ENCODE measurements at regions not wholly inside any gene's neighbourhood (a gene's known extent, or its start where the extent isn't known, plus 50 kb on each side); places are given as distances from the start of the nearest gene placed in this dataset.

- no peak for TF ChIP-seq CTCF (IDR thresholded peaks at IDR 0.05)
- H3K9ac ChIP-seq (ENCODE audit: low read depth in 2 of 2, low read length in 2 of 2): no peak overlapping the region
- intact Hi-C loops (cut with DNase I): no loop called here
- no peaks in the 10 kb centered on the region for H3K9me3 ChIP-seq
- no peaks in the 10 kb centered on the region for H3K4me1 ChIP-seq
- DNase-seq: no peak
- no peak overlapping the region for H3K27ac ChIP-seq
- H3K27me3 ChIP-seq: no peaks in the 10 kb centered on the region
- no peak overlapping the region for H3K4me3 ChIP-seq
- H3K36me3 ChIP-seq: no peaks in the 10 kb centered on the region
Observed at GRCh38 chr6:85092226-85092625, 327.8 kb upstream of the TBX18 start.

- no peak overlapping the region for H3K27ac ChIP-seq
- no peaks in the 10 kb centered on the region for H3K4me1 ChIP-seq
- no peaks in the 10 kb centered on the region for H3K36me3 ChIP-seq
- no peaks in the 10 kb centered on the region for H3K27me3 ChIP-seq
- intact Hi-C loops (cut with DNase I): no loop called here
- no peaks in the 10 kb centered on the region for H3K9me3 ChIP-seq
- H3K9ac ChIP-seq (ENCODE audit: low read depth in 2 of 2, low read length in 2 of 2): no peak overlapping the region
- no peak for DNase-seq
- TF ChIP-seq CTCF (IDR thresholded peaks at IDR 0.05): no peak
- no peak overlapping the region for H3K4me3 ChIP-seq
Observed at GRCh38 chr6:85089255-85089654, 324.9 kb upstream of the TBX18 start.

GRCh38 chr6:85085875-85086274 lies 321.5 kb upstream of the TBX18 start:
- no peaks in the 10 kb centered on the region for H3K4me1 ChIP-seq
- H3K4me3 ChIP-seq: no peak overlapping the region
- H3K9ac ChIP-seq (ENCODE audit: low read depth in 2 of 2, low read length in 2 of 2): no peak overlapping the region
- no peaks in the 10 kb centered on the region for H3K9me3 ChIP-seq
- H3K36me3 ChIP-seq: no peaks in the 10 kb centered on the region
- no peak for DNase-seq
- no peaks in the 10 kb centered on the region for H3K27me3 ChIP-seq
- TF ChIP-seq CTCF (IDR thresholded peaks at IDR 0.05): no peak
- intact Hi-C loops (cut with DNase I): no loop called here
- no peak overlapping the region for H3K27ac ChIP-seq

GRCh38 chr6:85081102-85081501 lies 316.7 kb upstream of the TBX18 start:
- Histone ChIP-seq H3K4me1 (no peaks in the 10 kb centered on the region), H3K27me3 (no peaks in the 10 kb centered on the region), H3K9me3 (no peaks in the 10 kb centered on the region), H3K4me3 (no peak overlapping the region), H3K27ac (no peak overlapping the region), H3K9ac (ENCODE audit: low read depth in 2 of 2, low read length in 2 of 2) (no peak overlapping the region), H3K36me3 (no peaks in the 10 kb centered on the region)
- intact Hi-C loops (cut with DNase I): no loop called here
- TF ChIP-seq CTCF (IDR thresholded peaks at IDR 0.05): no peak
- DNase-seq: no peak

GRCh38 chr6:85079761-85080160 lies 315.4 kb upstream of the TBX18 start:
- Histone ChIP-seq H3K9me3 (no peaks in the 10 kb centered on the region), H3K4me1 (no peaks in the 10 kb centered on the region), H3K4me3 (no peak overlapping the region), H3K27me3 (no peaks in the 10 kb centered on the region), H3K27ac (no peak overlapping the region), H3K36me3 (no peaks in the 10 kb centered on the region), H3K9ac (ENCODE audit: low read depth in 2 of 2, low read length in 2 of 2) (no peak overlapping the region)
- no peak for TF ChIP-seq CTCF (IDR thresholded peaks at IDR 0.05)
- DNase-seq: no peak
- intact Hi-C loops (cut with DNase I): no loop called here

- no peaks in the 10 kb centered on the region for H3K36me3 ChIP-seq
- DNase-seq: no peak
Observed at GRCh38 chr6:85078058-85078457, 313.7 kb upstream of the TBX18 start.

More at GRCh38 chr6:85078058-85078457, 313.7 kb upstream of the TBX18 start:
- TF ChIP-seq CTCF (IDR thresholded peaks at IDR 0.05): no peak
- intact Hi-C loops (cut with DNase I): no loop called here
- Histone ChIP-seq H3K4me3 (no peak overlapping the region), H3K4me1 (no peaks in the 10 kb centered on the region), H3K9me3 (no peaks in the 10 kb centered on the region), H3K27ac (no peak overlapping the region), H3K9ac (ENCODE audit: low read depth in 2 of 2, low read length in 2 of 2) (no peak overlapping the region), H3K27me3 (no peaks in the 10 kb centered on the region)

Data from colonic mucosa (tissue), 4 donors.